Mesothelial cell of epicardium (in vitro differentiated cells): ENCODE measurements at regions not wholly inside any gene's neighbourhood (a gene's known extent, or its start where the extent isn't known, plus 50 kb on each side); places are given as distances from the start of the nearest gene placed in this dataset.

ENCODE experiments used
- DNase-seq, 2 experiments: peaks; one replicate each; pipeline ENCODE4 v3.0.0; 2021; ENCODE audit warnings: low spot score in 2 of 2; ENCODE audit not compliant: unreplicated experiment in 2 of 2
- H3K27ac Mint-ChIP-seq: 2 replicates; pipeline ENCODE4 v1.8.0; 2021; ENCODE audit warnings: mixed read lengths
- H3K27me3 Mint-ChIP-seq: 2 replicates; pipeline ENCODE4 v1.8.0; 2021; ENCODE audit warnings: low read depth, mixed read lengths
- H3K36me3 Mint-ChIP-seq: 2 replicates; pipeline ENCODE4 v1.8.0; 2021; ENCODE audit warnings: mixed read lengths
- H3K4me1 Mint-ChIP-seq: 2 replicates; pipeline ENCODE4 v1.8.0; 2021; ENCODE audit warnings: mixed read lengths
- H3K4me3 Mint-ChIP-seq: 2 replicates; pipeline ENCODE4 v1.8.0; 2021; ENCODE audit warnings: mild to moderate bottlenecking, moderate library complexity, mixed read lengths
- H3K9me3 Mint-ChIP-seq: 2 replicates; pipeline ENCODE4 v1.8.0; 2021; ENCODE audit warnings: mixed read lengths
- CTCF ChIP-seq: fragments of 200-600 bp; sonication (generic); IDR thresholded peaks from one replicate; pipeline ENCODE4 v1.5.0; 2021; ENCODE audit warnings: antibody characterized with exemption; ENCODE audit not compliant: unreplicated experiment

GRCh38 chr9:107738789-107739188, 249.2 kb upstream of the KLF4 start:
- Mint-ChIP-seq H3K4me3 (no peak overlapping the region), H3K36me3 (no peaks in the 10 kb centered on the region), H3K4me1 (peaks cover 16% of the 10 kb centered on the region), H3K9me3 (no peaks in the 10 kb centered on the region), H3K27me3 (no peaks in the 10 kb centered on the region), H3K27ac (peak overlapping the region; percentile 85)
- TF ChIP-seq CTCF: no peak
- no peak for DNase-seq

- Mint-ChIP-seq H3K4me1 (peaks cover 16% of the 10 kb centered on the region), H3K27ac (peak overlapping the region; percentile 85), H3K9me3 (no peaks in the 10 kb centered on the region), H3K4me3 (no peak overlapping the region), H3K27me3 (no peaks in the 10 kb centered on the region), H3K36me3 (no peaks in the 10 kb centered on the region)
- DNase-seq: no peak
- TF ChIP-seq CTCF: no peak
Measured at GRCh38 chr9:107737987-107738743, 248.6 kb upstream of the KLF4 start.

- Mint-ChIP-seq H3K27ac (peak overlapping the region; percentile 21), H3K27me3 (no peaks in the 10 kb centered on the region), H3K4me3 (no peak overlapping the region), H3K4me1 (peaks cover 16% of the 10 kb centered on the region), H3K36me3 (no peaks in the 10 kb centered on the region), H3K9me3 (no peaks in the 10 kb centered on the region)
- no peak for DNase-seq
- TF ChIP-seq CTCF: no peak
Measured at GRCh38 chr9:107737610-107737986, 248.0 kb upstream of the KLF4 start.

GRCh38 chr9:107735821-107736220, 246.3 kb upstream of the KLF4 start:
- Mint-ChIP-seq H3K4me1 (peaks cover 16% of the 10 kb centered on the region), H3K27me3 (peaks cover 2% of the 10 kb centered on the region), H3K9me3 (no peaks in the 10 kb centered on the region), H3K27ac (no peak overlapping the region), H3K4me3 (no peak overlapping the region), H3K36me3 (no peaks in the 10 kb centered on the region)
- DNase-seq: no peak
- TF ChIP-seq CTCF: no peak

GRCh38 chr9:107734256-107735013, 244.9 kb upstream of the KLF4 start:
- DNase-seq: no peak
- Mint-ChIP-seq H3K9me3 (no peaks in the 10 kb centered on the region), H3K4me1 (peaks cover 15% of the 10 kb centered on the region), H3K27me3 (peaks cover 2% of the 10 kb centered on the region), H3K4me3 (no peak overlapping the region), H3K36me3 (no peaks in the 10 kb centered on the region), H3K27ac (no peak overlapping the region)
- TF ChIP-seq CTCF: no peak
